Lung (tissue), 11 donors: ENCODE measurements at regions not wholly inside any gene's neighbourhood (a gene's known extent, or its start where the extent isn't known, plus 50 kb on each side); places are given as distances from the start of the nearest gene placed in this dataset.

Experiments
- ATAC-seq: fragments of 200-7000 bp; cut with Tn5 transposase; one replicate; pipeline ENCODE4 v1.9.1; 2020; ENCODE audit warnings: moderate number of reproducible peaks; ENCODE audit not compliant: insufficient read depth, low FRiP score
- DNase-seq, 3 donors: peaks; one replicate each; pipeline ENCODE4 v3.0.0-alpha.2; 2013 to 2017
- H3K27ac ChIP-seq, 2 donors: one replicate each; pipeline ENCODE4 v1.5.1; 2013; ENCODE audit warnings: mild to moderate bottlenecking in 2 of 2, moderate library complexity in 2 of 2, control low read depth in 1 of 2, inconsistent platforms in 1 of 2, low read depth in 1 of 2, low read length in 1 of 2
- H3K27me3 ChIP-seq, 3 donors: one replicate each; pipeline ENCODE4 v1.5.1; 2013; ENCODE audit warnings: low read length in 2 of 3; ENCODE audit not compliant: control insufficient read depth in 3 of 3, insufficient read depth in 3 of 3
- H3K36me3 ChIP-seq, 4 donors: one replicate each; pipeline ENCODE4 v1.5.1; 2013; ENCODE audit warnings: low read length in 4 of 4, mild to moderate bottlenecking in 1 of 4, moderate library complexity in 1 of 4; ENCODE audit not compliant: control insufficient read depth in 4 of 4, insufficient read depth in 4 of 4
- H3K4me1 ChIP-seq, 5 donors: one replicate each; pipeline ENCODE4 v1.5.1; 2013; ENCODE audit warnings: low read length in 5 of 5, mild to moderate bottlenecking in 2 of 5, moderate library complexity in 1 of 5; ENCODE audit not compliant: control insufficient read depth in 5 of 5, insufficient read depth in 5 of 5
- H3K4me3 ChIP-seq: one replicate; pipeline ENCODE4 v1.5.1; 2013; ENCODE audit warnings: mild to moderate bottlenecking, control low read depth, moderate library complexity
- H3K9ac ChIP-seq, 2 donors: one replicate each; pipeline ENCODE4 v1.5.1; 2013; ENCODE audit warnings: low read length in 2 of 2, control low read depth in 1 of 2; ENCODE audit not compliant: insufficient read depth in 1 of 2
- H3K9me3 ChIP-seq, 4 donors: one replicate each; pipeline ENCODE4 v1.5.1; 2013; ENCODE audit warnings: low read length in 3 of 4, mild to moderate bottlenecking in 1 of 4, moderate library complexity in 1 of 4; ENCODE audit not compliant: control insufficient read depth in 4 of 4, insufficient read depth in 3 of 4
- WGBS, 2 donors: extraction: QIAGEN DNeasy Blood & Tissue Kit; methylation state at CpG; one replicate each; pipeline ENCODE4 v1.1.7; 2013; 5-methylcytosine and 5-hydroxymethylcytosine counted together
- TF ChIP-seq, protein P1 (sequence below): IDR thresholded peaks from 2 replicates; pipeline ENCODE4 v1.5.1; 2012; ENCODE audit warnings: mild to moderate bottlenecking; ENCODE audit errors: control extremely low read depth, extremely low read depth
- donor health status: control.
- donor health status: control.
- donor health status: Bipolar disorder and iron deficiency.
- donor health status: healthy.
- donor health status: DM: yes; HTN: yes; CAD: no.

DNA sequence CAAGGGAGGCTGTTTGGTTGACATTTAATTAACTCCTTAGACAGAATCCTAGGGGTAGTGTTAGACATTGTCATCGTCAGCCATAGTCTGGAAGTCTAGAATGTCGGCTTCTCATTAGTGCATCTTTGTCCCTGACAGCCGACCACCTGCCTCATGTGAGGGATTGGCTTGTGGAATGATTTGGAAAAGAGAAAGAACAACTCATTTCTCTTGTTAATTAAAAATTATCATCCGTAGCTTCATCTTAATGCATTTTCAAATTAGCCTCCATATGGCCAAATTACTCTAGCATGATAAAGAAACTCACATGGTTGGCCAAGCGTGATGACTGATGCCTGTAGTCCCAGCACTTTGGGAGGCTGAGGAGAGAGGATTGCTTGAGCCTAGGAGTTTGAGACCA lies 97.7 kb upstream of the PARD3 start:
- Histone ChIP-seq H3K36me3 (no peaks in the 10 kb centered on the region), H3K4me3 (no peak overlapping the region), H3K9ac (no peak overlapping the region), H3K27ac (no peak overlapping the region), H3K27me3 (peaks cover 0 to 1% (median 0%) of the 10 kb centered on the region in 3 donors), H3K4me1 (peaks cover 0 to 6% (median 0%) of the 10 kb centered on the region in 5 donors), H3K9me3 (no peaks in the 10 kb centered on the region)
- 96 to 99% methylated on average over 5 of the region's 5 CpGs for WGBS, 2 donors
- TF ChIP-seq, protein P1, sequence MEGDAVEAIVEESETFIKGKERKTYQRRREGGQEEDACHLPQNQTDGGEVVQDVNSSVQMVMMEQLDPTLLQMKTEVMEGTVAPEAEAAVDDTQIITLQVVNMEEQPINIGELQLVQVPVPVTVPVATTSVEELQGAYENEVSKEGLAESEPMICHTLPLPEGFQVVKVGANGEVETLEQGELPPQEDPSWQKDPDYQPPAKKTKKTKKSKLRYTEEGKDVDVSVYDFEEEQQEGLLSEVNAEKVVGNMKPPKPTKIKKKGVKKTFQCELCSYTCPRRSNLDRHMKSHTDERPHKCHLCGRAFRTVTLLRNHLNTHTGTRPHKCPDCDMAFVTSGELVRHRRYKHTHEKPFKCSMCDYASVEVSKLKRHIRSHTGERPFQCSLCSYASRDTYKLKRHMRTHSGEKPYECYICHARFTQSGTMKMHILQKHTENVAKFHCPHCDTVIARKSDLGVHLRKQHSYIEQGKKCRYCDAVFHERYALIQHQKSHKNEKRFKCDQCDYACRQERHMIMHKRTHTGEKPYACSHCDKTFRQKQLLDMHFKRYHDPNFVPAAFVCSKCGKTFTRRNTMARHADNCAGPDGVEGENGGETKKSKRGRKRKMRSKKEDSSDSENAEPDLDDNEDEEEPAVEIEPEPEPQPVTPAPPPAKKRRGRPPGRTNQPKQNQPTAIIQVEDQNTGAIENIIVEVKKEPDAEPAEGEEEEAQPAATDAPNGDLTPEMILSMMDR, result no peak
- no peak for DNase-seq
- no peak for ATAC-seq

DNA sequence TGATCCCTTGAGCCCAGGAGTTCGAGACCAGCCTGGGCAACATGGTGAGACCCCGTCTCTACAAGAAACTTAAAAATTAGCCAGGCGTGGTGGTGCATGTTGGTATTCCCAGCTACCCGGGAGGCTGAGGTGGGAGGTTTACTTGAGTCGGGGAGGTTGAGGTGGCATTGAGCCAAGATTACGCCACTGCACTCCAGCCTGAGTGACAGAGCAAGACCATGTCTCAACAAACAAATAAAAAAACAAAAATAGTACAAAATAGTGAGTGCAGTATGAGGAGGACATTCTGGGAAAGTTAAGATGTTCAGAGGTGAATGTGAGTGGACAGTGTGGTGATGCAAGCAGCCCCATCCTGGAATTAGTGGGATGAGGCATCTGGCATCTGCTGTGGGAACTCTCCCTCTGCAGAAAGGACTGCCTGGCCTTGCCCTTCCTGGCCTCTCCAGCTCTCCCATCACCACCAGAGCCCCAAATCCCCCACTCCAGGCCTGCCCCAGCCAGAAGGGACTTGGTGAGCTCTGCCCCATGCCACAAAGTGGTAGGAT lies 96.6 kb upstream of the PARD3 start:
- no peak for ATAC-seq
- H3K4me3 ChIP-seq, result no peak overlapping the region
- DNase-seq, result no peak
- no peaks in the 10 kb centered on the region for H3K9me3 ChIP-seq
- peaks cover 0 to 6% (median 2%) of the 10 kb centered on the region in 5 donors for H3K4me1 ChIP-seq
- TF ChIP-seq, protein P1, result no peak
- H3K27me3 ChIP-seq, result no peaks in the 10 kb centered on the region
- no peak overlapping the region for H3K27ac ChIP-seq
- WGBS, 2 donors, result 84 to 91% methylated on average over 6 of the region's 6 CpGs
- no peak overlapping the region for H3K9ac ChIP-seq
- H3K36me3 ChIP-seq, result no peaks in the 10 kb centered on the region

GRCh38 chr10:34908481-34908880 lies 93.4 kb upstream of the PARD3 start:
- no peaks in the 10 kb centered on the region for H3K27me3 ChIP-seq
- no peak for ATAC-seq

More at GRCh38 chr10:34908481-34908880, 93.4 kb upstream of the PARD3 start:
- Histone ChIP-seq H3K4me3 (no peak overlapping the region), H3K27ac (no peak overlapping the region), H3K9ac (no peak overlapping the region), H3K36me3 (no peaks in the 10 kb centered on the region), H3K9me3 (no peaks in the 10 kb centered on the region), H3K4me1 (peaks cover 0 to 17% (median 4%) of the 10 kb centered on the region in 5 donors)
- 78 to 88% methylated on average over 5 of the region's 5 CpGs for WGBS, 2 donors
- TF ChIP-seq, protein P1, result no peak
- no peak for DNase-seq
